ENCODE measurements at regions not wholly inside any gene's neighbourhood (a gene's known extent, or its start where the extent isn't known, plus 50 kb on each side); places are given as distances from the start of the nearest gene placed in this dataset.
"Not testable (repeated sequence)": the region's sequence is repeated elsewhere in the genome, so short reads cannot be mapped to it uniquely, and the experiment has no call there.

DNA sequence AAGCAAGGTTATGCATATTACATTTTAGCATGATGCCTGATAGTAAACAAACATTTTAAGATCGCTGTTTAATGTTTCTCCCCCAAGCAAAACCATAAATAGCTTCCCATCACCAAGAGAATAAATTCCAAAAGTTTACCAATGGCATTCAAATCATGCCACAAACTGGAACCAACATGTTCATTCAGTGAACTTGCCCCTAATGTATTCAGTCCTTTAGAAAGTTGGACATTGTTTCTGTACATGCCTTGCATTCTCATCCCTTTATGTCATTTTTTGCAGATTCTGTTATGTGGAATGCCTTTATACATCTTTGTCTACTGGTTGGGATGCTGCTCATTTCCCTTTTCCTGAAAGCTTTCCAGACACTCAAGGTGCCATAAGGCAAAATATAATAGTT is 105.5 kb downstream of the PYDC2 start:
- Histone ChIP-seq H3K36me3 (ENCODE audit: control insufficient read depth, insufficient read depth, low read length) (no peaks in the 10 kb centered on the region), H3K27me3 (replicated peaks; ENCODE audit: control insufficient read depth, insufficient read depth, low read length) (no peaks in the 10 kb centered on the region), H3K4me3 (replicated peaks; ENCODE audit: low read depth, low read length) (no peak overlapping the region)
- no peak for DNase-seq (ENCODE audit: extremely low read depth, insufficient read length)
- TF ChIP-seq, protein P1, sequence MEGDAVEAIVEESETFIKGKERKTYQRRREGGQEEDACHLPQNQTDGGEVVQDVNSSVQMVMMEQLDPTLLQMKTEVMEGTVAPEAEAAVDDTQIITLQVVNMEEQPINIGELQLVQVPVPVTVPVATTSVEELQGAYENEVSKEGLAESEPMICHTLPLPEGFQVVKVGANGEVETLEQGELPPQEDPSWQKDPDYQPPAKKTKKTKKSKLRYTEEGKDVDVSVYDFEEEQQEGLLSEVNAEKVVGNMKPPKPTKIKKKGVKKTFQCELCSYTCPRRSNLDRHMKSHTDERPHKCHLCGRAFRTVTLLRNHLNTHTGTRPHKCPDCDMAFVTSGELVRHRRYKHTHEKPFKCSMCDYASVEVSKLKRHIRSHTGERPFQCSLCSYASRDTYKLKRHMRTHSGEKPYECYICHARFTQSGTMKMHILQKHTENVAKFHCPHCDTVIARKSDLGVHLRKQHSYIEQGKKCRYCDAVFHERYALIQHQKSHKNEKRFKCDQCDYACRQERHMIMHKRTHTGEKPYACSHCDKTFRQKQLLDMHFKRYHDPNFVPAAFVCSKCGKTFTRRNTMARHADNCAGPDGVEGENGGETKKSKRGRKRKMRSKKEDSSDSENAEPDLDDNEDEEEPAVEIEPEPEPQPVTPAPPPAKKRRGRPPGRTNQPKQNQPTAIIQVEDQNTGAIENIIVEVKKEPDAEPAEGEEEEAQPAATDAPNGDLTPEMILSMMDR (IDR thresholded peaks at IDR 0.05; ENCODE audit: insufficient read depth, low read length, poor library complexity, severe bottlenecking), result no peak

GRCh38 chr3:191568206-191568605 is 107.2 kb downstream of the PYDC2 start:
- TF ChIP-seq, protein P1 (IDR thresholded peaks at IDR 0.05; ENCODE audit: insufficient read depth, low read length, poor library complexity, severe bottlenecking), result no peak
- Histone ChIP-seq H3K27me3 (replicated peaks; ENCODE audit: control insufficient read depth, insufficient read depth, low read length) (no peaks in the 10 kb centered on the region), H3K4me3 (replicated peaks; ENCODE audit: low read depth, low read length) (no peak overlapping the region), H3K36me3 (ENCODE audit: control insufficient read depth, insufficient read depth, low read length) (no peaks in the 10 kb centered on the region)
- DNase-seq (ENCODE audit: extremely low read depth, insufficient read length), result no peak

DNA sequence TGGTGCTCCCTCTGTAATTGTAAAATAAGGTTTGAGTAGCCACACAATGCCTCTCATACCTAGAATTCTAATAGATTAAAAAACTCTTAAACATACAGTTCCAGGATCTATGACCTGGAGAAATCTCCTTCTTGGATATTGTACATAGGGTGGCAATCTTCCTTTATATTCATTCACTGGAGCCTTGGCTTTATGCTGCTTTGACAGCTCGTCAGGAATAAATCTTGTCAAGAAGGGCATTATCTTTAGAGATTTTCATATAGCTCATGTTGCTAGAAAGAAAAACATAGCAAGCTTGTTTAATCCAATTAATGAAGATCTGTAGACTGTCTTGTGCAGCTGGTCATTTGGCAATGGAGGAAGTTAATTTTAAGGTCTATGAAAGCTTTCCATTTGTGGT is 131.1 kb downstream of the PYDC2 start:
- Histone ChIP-seq H3K27me3 (replicated peaks; ENCODE audit: control insufficient read depth, insufficient read depth, low read length) (no peaks in the 10 kb centered on the region), H3K36me3 (ENCODE audit: control insufficient read depth, insufficient read depth, low read length) (no peaks in the 10 kb centered on the region), H3K4me3 (replicated peaks; ENCODE audit: low read depth, low read length) (no peak overlapping the region)
- no peak for DNase-seq (ENCODE audit: extremely low read depth, insufficient read length)
- TF ChIP-seq, protein P1 (IDR thresholded peaks at IDR 0.05; ENCODE audit: insufficient read depth, low read length, poor library complexity, severe bottlenecking), result no peak

GRCh38 chr3:191593486-191593885 is 132.5 kb downstream of the PYDC2 start:
- H3K4me3 ChIP-seq (replicated peaks; ENCODE audit: low read depth, low read length), result no peak overlapping the region
- no peaks in the 10 kb centered on the region for H3K27me3 ChIP-seq (replicated peaks; ENCODE audit: control insufficient read depth, insufficient read depth, low read length)
- TF ChIP-seq, protein P1 (IDR thresholded peaks at IDR 0.05; ENCODE audit: insufficient read depth, low read length, poor library complexity, severe bottlenecking), result no peak

DNA sequence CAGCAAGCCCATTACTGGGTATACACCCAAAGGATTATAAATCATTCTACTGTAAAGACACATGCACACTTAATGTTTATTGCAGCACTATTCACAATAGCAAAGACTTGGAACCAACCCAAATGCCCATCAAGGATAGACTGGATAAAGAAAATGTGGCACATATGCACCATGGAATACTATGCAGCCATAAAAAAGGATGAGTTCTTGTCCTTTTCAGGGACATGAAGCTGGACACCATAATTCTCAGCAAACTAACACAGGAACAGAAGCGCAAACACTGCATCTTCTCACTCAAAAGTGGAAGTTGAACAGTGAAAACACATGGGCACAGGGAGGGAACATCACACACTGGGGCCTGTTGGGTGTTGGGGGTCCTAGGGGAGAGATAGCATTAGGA is 154.5 kb downstream of the PYDC2 start:
- not testable (repeated sequence) for DNase-seq (ENCODE audit: extremely low read depth, insufficient read length); H3K27me3 ChIP-seq (replicated peaks; ENCODE audit: control insufficient read depth, insufficient read depth, low read length)

More at GRCh38 chr3:191593486-191593885, 132.5 kb downstream of the PYDC2 start:
- no peak for DNase-seq (ENCODE audit: extremely low read depth, insufficient read length)
- H3K36me3 ChIP-seq (ENCODE audit: control insufficient read depth, insufficient read depth, low read length), result no peaks in the 10 kb centered on the region

DNA sequence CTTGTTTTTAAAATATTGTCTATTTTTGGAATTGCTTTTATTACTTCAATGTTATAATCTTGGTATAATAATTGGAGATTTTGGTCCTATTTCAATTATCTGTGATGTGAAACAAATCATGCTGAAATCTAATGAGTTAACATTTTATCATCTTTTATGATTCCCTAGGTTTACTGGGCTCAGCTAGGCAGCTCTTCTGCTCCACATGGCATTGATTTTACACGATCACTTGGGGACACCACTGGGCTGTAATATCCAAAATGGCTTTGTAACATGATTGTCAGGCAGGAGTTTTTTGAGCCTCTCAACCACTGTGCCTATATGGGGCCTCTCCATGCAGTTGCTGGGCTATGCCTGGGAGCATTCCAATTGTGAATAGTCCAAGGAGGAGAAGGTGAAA is 163.3 kb downstream of the PYDC2 start:
- Histone ChIP-seq H3K4me3 (replicated peaks; ENCODE audit: low read depth, low read length) (no peak overlapping the region), H3K36me3 (ENCODE audit: control insufficient read depth, insufficient read depth, low read length) (no peaks in the 10 kb centered on the region), H3K27me3 (replicated peaks; ENCODE audit: control insufficient read depth, insufficient read depth, low read length) (no peaks in the 10 kb centered on the region)
- no peak for DNase-seq (ENCODE audit: extremely low read depth, insufficient read length)
- TF ChIP-seq, protein P1 (IDR thresholded peaks at IDR 0.05; ENCODE audit: insufficient read depth, low read length, poor library complexity, severe bottlenecking), result no peak

More for the DNA sequence above, 154.5 kb downstream of the PYDC2 start:
- H3K36me3 ChIP-seq (ENCODE audit: control insufficient read depth, insufficient read depth, low read length); H3K4me3 ChIP-seq (replicated peaks; ENCODE audit: low read depth, low read length): not testable (repeated sequence)

All from GM06990 (cell line).